B cell (primary cell): ENCODE measurements at regions not wholly inside any gene's neighbourhood (a gene's known extent, or its start where the extent isn't known, plus 50 kb on each side); places are given as distances from the start of the nearest gene placed in this dataset.

Experiments used
- ATAC-seq: fragments of 200-7000 bp; cut with Tn5 transposase; one replicate; pipeline ENCODE4 v1.10.0; 2021; ENCODE audit warnings: low read depth, mild to moderate bottlenecking, moderate number of reproducible peaks, moderate library complexity
- CTCF ChIA-PET: fragments of 350-600 bp; sonication (Branson Sonifier 250); formaldehyde crosslinking; loops from one replicate; lab custom pipeline; 2021; ENCODE audit warnings: antibody characterized with exemption, inconsistent platforms; lab: Charles Lee
- POLR2A ChIA-PET: fragments of 350-600 bp; sonication (Branson Sonifier 250); formaldehyde crosslinking; loops from one replicate; lab custom pipeline; 2021; ENCODE audit warnings: antibody characterized with exemption; lab: Charles Lee
- DNase-seq: peaks from one replicate; pipeline ENCODE4 v3.0.0; 2013
- H2AFZ ChIP-seq: 2 replicates; pipeline ENCODE4 v1.6.1; 2012; ENCODE audit warnings: mild to moderate bottlenecking, low read depth, low read length; ENCODE audit not compliant: insufficient read depth, poor library complexity, severe bottlenecking
- H3K27ac ChIP-seq, 2 donors: 1 replicate in 1 of 2; 2 replicates in 1 of 2; pipeline ENCODE4 v1.5.1; 2012 to 2013; ENCODE audit warnings: low read length in 2 of 2, mild to moderate bottlenecking in 2 of 2, moderate library complexity in 1 of 2
- H3K27me3 ChIP-seq, 4 experiments: fragments of 200-600 bp in 1 of 4; sonication (generic) in 1 of 4; replicated peaks in 1 of 4; 1 replicate in 2 of 4; 2 replicates in 2 of 4; pipeline versions ENCODE4 v1.6.1 to v1.7.0; 2013 to 2016; ENCODE audit warnings: low read length in 3 of 4, mild to moderate bottlenecking in 2 of 4, mixed read lengths in 1 of 4, moderate library complexity in 1 of 4; ENCODE audit not compliant: insufficient read depth in 4 of 4, control insufficient read depth in 3 of 4; ENCODE audit errors: control extremely low read depth in 1 of 4
- H3K36me3 ChIP-seq, 2 experiments: replicated peaks in 1 of 2; 1 replicate in 1 of 2; 2 replicates in 1 of 2; pipeline versions ENCODE4 v1.6.1 to v1.7.1; 2013; ENCODE audit warnings: low read length in 1 of 2; ENCODE audit not compliant: insufficient read depth in 2 of 2, control insufficient read depth in 1 of 2; ENCODE audit errors: control extremely low read depth in 1 of 2, extremely low read depth in 1 of 2
- H3K4me1 ChIP-seq, 2 donors: fragments of 200-600 bp in 1 of 2; sonication (generic) in 1 of 2; 1 replicate in 1 of 2; 2 replicates in 1 of 2; pipeline versions ENCODE4 v1.5.1 to v1.6.1; 2013 to 2017; ENCODE audit warnings: low read length in 2 of 2; ENCODE audit not compliant: control insufficient read depth in 2 of 2, insufficient read depth in 2 of 2
- H3K4me2 ChIP-seq: replicated peaks from 2 replicates; pipeline ENCODE3; 2012; ENCODE audit warnings: mild to moderate bottlenecking, low read depth, low read length; ENCODE audit not compliant: poor library complexity, severe bottlenecking
- H3K4me3 ChIP-seq, 5 experiments: fragments of 200-600 bp in 1 of 5; sonication (generic) in 1 of 5; 1 replicate in 3 of 5; 2 replicates in 2 of 5; pipeline versions ENCODE4 v1.5.1 to v1.7.0; 2011 to 2016; ENCODE audit warnings: low read length in 4 of 5, mild to moderate bottlenecking in 4 of 5, low read depth in 2 of 5, control low read depth in 1 of 5, moderate library complexity in 1 of 5; ENCODE audit not compliant: insufficient read depth in 1 of 5; ENCODE audit errors: control extremely low read depth in 1 of 5, extremely low read depth in 1 of 5
- H3K79me2 ChIP-seq: fragments of 200-600 bp; sonication (generic); one replicate; pipeline ENCODE4 v1.6.0; 2016; ENCODE audit warnings: low read length; ENCODE audit not compliant: control insufficient read depth, insufficient read depth
- H3K9ac ChIP-seq: fragments of 200-600 bp; sonication (generic); 2 replicates; pipeline ENCODE4 v1.6.1; 2017; ENCODE audit warnings: mild to moderate bottlenecking, low read length, moderate library complexity
- H3K9me3 ChIP-seq, 3 donors: one replicate each; pipeline versions ENCODE4 v1.6.1 to v1.7.1; 2013; ENCODE audit warnings: low read length in 2 of 3; ENCODE audit not compliant: control insufficient read depth in 2 of 3, insufficient read depth in 1 of 3; ENCODE audit errors: control extremely low read depth in 1 of 3
- H4K20me1 ChIP-seq: 2 replicates; pipeline ENCODE4 v1.6.0; 2012; ENCODE audit warnings: mild to moderate bottlenecking, low read length; ENCODE audit not compliant: insufficient read depth, control insufficient read depth, poor library complexity, severe bottlenecking
- H3K27ac Mint-ChIP-seq: one replicate; pipeline ENCODE4 v1.8.0; 2021; ENCODE audit warnings: mixed read lengths
- H3K27me3 Mint-ChIP-seq: one replicate; pipeline ENCODE4 v1.8.0; 2021; ENCODE audit warnings: mixed read lengths
- H3K4me1 Mint-ChIP-seq: one replicate; pipeline ENCODE4 v1.8.0; 2021; ENCODE audit warnings: mixed read lengths
- H3K4me3 Mint-ChIP-seq: one replicate; pipeline ENCODE4 v1.8.0; 2021; ENCODE audit warnings: mixed read lengths
- H3K9me3 Mint-ChIP-seq: one replicate; pipeline ENCODE4 v1.8.0; 2022; ENCODE audit warnings: mixed read lengths; ENCODE audit not compliant: insufficient read depth
- EZH2 ChIP-seq: IDR thresholded peaks from 2 replicates; pipeline ENCODE4 v1.6.1; 2012; ENCODE audit warnings: borderline replicate concordance, low read depth, mild to moderate bottlenecking, moderate library complexity, low read length; ENCODE audit not compliant: insufficient read depth, poor library complexity, severe bottlenecking
- WGBS: methylation state at CpG from one replicate; pipeline ENCODE4 v1.1.5; 2013; ENCODE audit warnings: missing lambda C conversion rate; ENCODE audit not compliant: insufficient coverage; 5-methylcytosine and 5-hydroxymethylcytosine counted together
- intact Hi-C: fragments of 100-400 bp; cut with micrococcal nuclease; formaldehyde crosslinking; loops from one replicate; pipeline ENCODE4 v1.10.0; 2022
- TF ChIP-seq, protein P1 (sequence below): fragments of 200-600 bp; IDR thresholded peaks from one replicate; pipeline ENCODE4 v1.8.0; 2022; ENCODE audit warnings: antibody characterized with exemption, mild to moderate bottlenecking

- no peaks in the 10 kb centered on the region for H3K79me2 ChIP-seq
- no peak overlapping the region for H3K9ac ChIP-seq
- no peak overlapping the region for H3K4me2 ChIP-seq
- POLR2A ChIA-PET: no interaction called here
- intact Hi-C loops: no loop called here
- Mint-ChIP-seq H3K4me3 (no peak overlapping the region), H3K27me3 (peaks cover 24% of the 10 kb centered on the region), H3K9me3 (no peaks in the 10 kb centered on the region), H3K4me1 (peaks cover 14% of the 10 kb centered on the region), H3K27ac (no peak overlapping the region)
- no peak overlapping the region for H3K27ac ChIP-seq
- TF ChIP-seq, protein P1, sequence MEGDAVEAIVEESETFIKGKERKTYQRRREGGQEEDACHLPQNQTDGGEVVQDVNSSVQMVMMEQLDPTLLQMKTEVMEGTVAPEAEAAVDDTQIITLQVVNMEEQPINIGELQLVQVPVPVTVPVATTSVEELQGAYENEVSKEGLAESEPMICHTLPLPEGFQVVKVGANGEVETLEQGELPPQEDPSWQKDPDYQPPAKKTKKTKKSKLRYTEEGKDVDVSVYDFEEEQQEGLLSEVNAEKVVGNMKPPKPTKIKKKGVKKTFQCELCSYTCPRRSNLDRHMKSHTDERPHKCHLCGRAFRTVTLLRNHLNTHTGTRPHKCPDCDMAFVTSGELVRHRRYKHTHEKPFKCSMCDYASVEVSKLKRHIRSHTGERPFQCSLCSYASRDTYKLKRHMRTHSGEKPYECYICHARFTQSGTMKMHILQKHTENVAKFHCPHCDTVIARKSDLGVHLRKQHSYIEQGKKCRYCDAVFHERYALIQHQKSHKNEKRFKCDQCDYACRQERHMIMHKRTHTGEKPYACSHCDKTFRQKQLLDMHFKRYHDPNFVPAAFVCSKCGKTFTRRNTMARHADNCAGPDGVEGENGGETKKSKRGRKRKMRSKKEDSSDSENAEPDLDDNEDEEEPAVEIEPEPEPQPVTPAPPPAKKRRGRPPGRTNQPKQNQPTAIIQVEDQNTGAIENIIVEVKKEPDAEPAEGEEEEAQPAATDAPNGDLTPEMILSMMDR: no peak
- TF ChIP-seq EZH2: no peak
- 85% methylated on average over 15 of the region's 15 CpGs for WGBS
- H3K27me3 ChIP-seq: peaks cover 0 to 7% (median 4%) of the 10 kb centered on the region in 4 experiments
- H3K9me3 ChIP-seq: no peaks in the 10 kb centered on the region
- no peak for ATAC-seq
- H3K4me3 ChIP-seq: no peak overlapping the region
- H3K4me1 ChIP-seq: peaks cover 8 to 9% of the 10 kb centered on the region in 2 donors
- no peak overlapping the region for H2AFZ ChIP-seq
- CTCF ChIA-PET: interaction anchor here (1.0 kb wide), 1 partner anchor 325 kb away, joined by 3 read pairs; no protein-coding TSS in a partner anchor
- no peaks in the 10 kb centered on the region for H4K20me1 ChIP-seq
- no peak for DNase-seq
- H3K36me3 ChIP-seq: no peaks in the 10 kb centered on the region
Observed at GRCh38 chr4:42278709-42279324, 118.5 kb upstream of the SHISA3 start.

DNA sequence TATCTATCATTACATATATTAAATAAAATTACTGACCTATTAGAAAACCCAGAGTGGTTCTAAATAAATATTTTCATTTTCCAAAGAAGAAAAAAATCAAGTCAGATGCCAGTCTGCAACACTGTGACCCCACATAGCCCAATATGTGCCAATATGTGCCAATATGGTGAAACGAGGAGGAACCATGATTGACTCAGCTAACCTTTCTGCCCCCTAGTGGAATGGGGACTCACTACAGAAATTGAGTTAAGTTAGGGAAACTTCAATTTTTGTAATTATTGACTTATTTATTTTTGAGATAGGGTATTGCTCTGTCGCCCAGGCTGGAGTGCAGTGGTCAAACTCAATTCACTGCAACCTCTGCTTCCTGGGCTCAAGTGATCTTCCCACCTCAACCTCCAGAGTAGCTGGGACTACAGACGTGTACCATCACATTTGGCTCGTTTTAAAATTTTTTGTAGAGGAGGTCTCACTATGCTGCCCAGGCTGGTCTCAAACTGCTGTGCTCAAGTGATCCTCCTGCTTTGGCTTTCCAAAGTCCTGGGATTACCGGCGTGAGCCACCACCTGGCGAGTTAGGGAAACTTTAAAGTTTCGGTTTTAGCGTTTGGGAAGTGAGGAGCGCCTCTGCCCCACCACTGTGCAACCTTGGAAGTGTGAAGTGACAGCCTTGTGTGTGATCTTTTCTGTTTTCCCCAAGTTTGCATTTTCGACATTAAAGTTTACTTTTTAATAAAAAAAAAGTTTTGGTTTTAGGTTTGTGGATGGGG, 116.8 kb upstream of the SHISA3 start:
- Histone ChIP-seq H3K79me2 (no peaks in the 10 kb centered on the region), H3K27ac (no peak overlapping the region), H3K4me1 (peaks cover 8 to 9% of the 10 kb centered on the region in 2 donors), H3K4me2 (peak overlapping the region; percentile 18), H3K36me3 (no peaks in the 10 kb centered on the region), H3K27me3 (peaks cover 0 to 7% (median 4%) of the 10 kb centered on the region in 4 experiments), H3K4me3 (peak overlapping the region in 1 of 5 experiments; percentile 15), H3K9ac (no peak overlapping the region), H4K20me1 (no peaks in the 10 kb centered on the region), H2AFZ (no peak overlapping the region), H3K9me3 (no peaks in the 10 kb centered on the region)
- 59% methylated on average over 9 of the region's 11 CpGs for WGBS
- peak; percentile 43 for DNase-seq
- Mint-ChIP-seq H3K4me1 (peaks cover 14% of the 10 kb centered on the region), H3K27me3 (peaks cover 18% of the 10 kb centered on the region), H3K9me3 (no peaks in the 10 kb centered on the region), H3K4me3 (peak overlapping the region; percentile 27), H3K27ac (no peak overlapping the region)
- POLR2A ChIA-PET: no interaction called here
- CTCF ChIA-PET: interaction anchor here (0.6 to 1.5 kb wide), 7 partner anchors 12 to 323 kb away, joined by 3 to 8 read pairs (median 4); partner anchors contain the start of gene BEND4
- intact Hi-C loops: loop anchor here (2.0 kb wide), 1 partner anchor 324 kb away; no protein-coding TSS in a partner anchor
- no peak for ATAC-seq
- no peak for TF ChIP-seq EZH2
- TF ChIP-seq, protein P1: peak; percentile 74
